Neural progenitor cell (in vitro differentiated cells): ENCODE measurements at regions not wholly inside any gene's neighbourhood (a gene's known extent, or its start where the extent isn't known, plus 50 kb on each side); places are given as distances from the start of the nearest gene placed in this dataset.

Experiments used
- DNase-seq: peaks from one replicate; pipeline ENCODE4 v3.0.0-alpha.2; 2016; ENCODE audit warnings: low spot score
- H2AFZ ChIP-seq: fragments of 200-600 bp; sonication (generic); replicated peaks from 2 replicates; pipeline ENCODE4 v1.6.1; 2016; ENCODE audit warnings: antibody characterized with exemption
- H3F3A ChIP-seq: fragments of 200-600 bp; sonication (generic); 2 replicates; pipeline ENCODE4 v1.6.1; 2016; ENCODE audit warnings: antibody characterized with exemption, low read depth
- H3K27ac ChIP-seq: fragments of 200-600 bp; sonication (generic); 2 replicates; pipeline ENCODE4 v1.5.1; 2016; ENCODE audit warnings: mild to moderate bottlenecking
- H3K27me3 ChIP-seq: fragments of 200-600 bp; sonication (generic); 2 replicates; pipeline ENCODE4 v1.6.1; 2016; ENCODE audit warnings: mild to moderate bottlenecking, moderate library complexity
- H3K36me3 ChIP-seq: fragments of 200-600 bp; sonication (generic); 2 replicates; pipeline ENCODE4 v1.5.1; 2016
- H3K4me1 ChIP-seq: fragments of 200-600 bp; sonication (generic); 2 replicates; pipeline ENCODE4 v1.6.1; 2016; ENCODE audit warnings: mixed run types
- H3K4me2 ChIP-seq: fragments of 200-600 bp; sonication (generic); 2 replicates; pipeline ENCODE4 v1.6.1; 2016
- H3K4me3 ChIP-seq: fragments of 200-600 bp; sonication (generic); 2 replicates; pipeline ENCODE4 v1.5.1; 2016
- H3K79me2 ChIP-seq: fragments of 200-600 bp; sonication (generic); 2 replicates; pipeline ENCODE4 v1.6.1; 2016; ENCODE audit warnings: low read depth
- H3K9ac ChIP-seq: fragments of 200-600 bp; sonication (generic); 2 replicates; pipeline ENCODE4 v1.6.1; 2016
- H3K9me3 ChIP-seq: fragments of 200-600 bp; sonication (generic); 2 replicates; pipeline ENCODE4 v1.5.1; 2016; ENCODE audit warnings: low read depth
- H4K20me1 ChIP-seq: fragments of 200-600 bp; sonication (generic); 2 replicates; pipeline ENCODE4 v1.6.1; 2016; ENCODE audit warnings: low read depth
- H3K27ac Mint-ChIP-seq: 3 replicates; pipeline ENCODE4 v1.8.0; 2021; ENCODE audit warnings: mixed read lengths
- H3K27me3 Mint-ChIP-seq: 2 replicates; pipeline ENCODE4 v1.8.0; 2022; ENCODE audit warnings: low read depth, mild to moderate bottlenecking, inconsistent platforms, moderate library complexity, mixed read lengths; ENCODE audit not compliant: insufficient read depth
- H3K36me3 Mint-ChIP-seq: 3 replicates; pipeline ENCODE4 v1.8.0; 2021; ENCODE audit warnings: mixed read lengths
- H3K4me1 Mint-ChIP-seq: 3 replicates; pipeline ENCODE4 v1.8.0; 2021; ENCODE audit warnings: mixed read lengths
- H3K4me3 Mint-ChIP-seq: 3 replicates; pipeline ENCODE4 v1.8.0; 2021; ENCODE audit warnings: mild to moderate bottlenecking, moderate library complexity, mixed read lengths
- H3K9me3 Mint-ChIP-seq: 3 replicates; pipeline ENCODE4 v1.8.0; 2020; ENCODE audit warnings: mixed read lengths
- CTCF ChIP-seq: fragments of 200-600 bp; sonication (generic); IDR thresholded peaks from 2 replicates; pipeline ENCODE4 v1.5.1; 2017; ENCODE audit warnings: antibody characterized with exemption, mild to moderate bottlenecking
- EZH2 ChIP-seq: fragments of 200-600 bp; sonication (generic); IDR thresholded peaks from 2 replicates; pipeline ENCODE4 v1.6.1; 2017; ENCODE audit warnings: antibody characterized with exemption, mild to moderate bottlenecking, moderate library complexity
- EZH2phosphoT487 ChIP-seq: fragments of 200-600 bp; sonication (generic); IDR thresholded peaks from 2 replicates; pipeline ENCODE4 v1.6.1; 2017; ENCODE audit warnings: antibody characterized with exemption

GRCh38 chr2:55763721-55764120 lies 70.1 kb upstream of the PNPT1 start:
- no peak overlapping the region for H3K4me3 ChIP-seq
- H3K36me3 ChIP-seq, result no peaks in the 10 kb centered on the region
- H3K27ac ChIP-seq, result no peak overlapping the region
- H3K79me2 ChIP-seq, result no peaks in the 10 kb centered on the region
- H3K27me3 ChIP-seq, result no peaks in the 10 kb centered on the region
- no peak overlapping the region for H3K27ac Mint-ChIP-seq
- H3K9me3 Mint-ChIP-seq, result no peaks in the 10 kb centered on the region
- no peak overlapping the region for H3K4me2 ChIP-seq
- no peak for DNase-seq
- no peaks in the 10 kb centered on the region for H4K20me1 ChIP-seq
- H3K4me1 ChIP-seq, result no peaks in the 10 kb centered on the region
- no peaks in the 10 kb centered on the region for H3K36me3 Mint-ChIP-seq
- H3F3A ChIP-seq, result no peaks in the 10 kb centered on the region
- no peak overlapping the region for H2AFZ ChIP-seq
- H3K9me3 ChIP-seq, result no peaks in the 10 kb centered on the region
- H3K27me3 Mint-ChIP-seq, result peaks cover 6% of the 10 kb centered on the region
- H3K4me1 Mint-ChIP-seq, result no peaks in the 10 kb centered on the region
- H3K4me3 Mint-ChIP-seq, result no peak overlapping the region
- H3K9ac ChIP-seq, result no peak overlapping the region
- TF ChIP-seq EZH2, result no peak
- no peak for TF ChIP-seq CTCF
- TF ChIP-seq EZH2phosphoT487, result no peak

GRCh38 chr2:55761526-55761925 lies 67.9 kb upstream of the PNPT1 start:
- Mint-ChIP-seq H3K9me3 (no peaks in the 10 kb centered on the region), H3K36me3 (no peaks in the 10 kb centered on the region), H3K4me1 (no peaks in the 10 kb centered on the region), H3K27me3 (no peaks in the 10 kb centered on the region), H3K4me3 (no peak overlapping the region), H3K27ac (no peak overlapping the region)
- no peaks in the 10 kb centered on the region for H4K20me1 ChIP-seq
- no peaks in the 10 kb centered on the region for H3K79me2 ChIP-seq
- no peaks in the 10 kb centered on the region for H3K36me3 ChIP-seq
- H3K4me1 ChIP-seq, result no peaks in the 10 kb centered on the region
- no peak overlapping the region for H3K4me3 ChIP-seq
- H3F3A ChIP-seq, result no peaks in the 10 kb centered on the region
- no peak overlapping the region for H3K27ac ChIP-seq
- no peaks in the 10 kb centered on the region for H3K9me3 ChIP-seq
- H3K9ac ChIP-seq, result no peak overlapping the region
- H3K4me2 ChIP-seq, result no peak overlapping the region
- no peak for TF ChIP-seq CTCF
- no peak for TF ChIP-seq EZH2phosphoT487
- no peak for TF ChIP-seq EZH2
- DNase-seq, result no peak
- no peaks in the 10 kb centered on the region for H3K27me3 ChIP-seq
- H2AFZ ChIP-seq, result no peak overlapping the region

GRCh38 chr2:55761024-55761423 lies 67.4 kb upstream of the PNPT1 start:
- Mint-ChIP-seq H3K4me3 (no peak overlapping the region), H3K4me1 (no peaks in the 10 kb centered on the region), H3K9me3 (no peaks in the 10 kb centered on the region), H3K36me3 (no peaks in the 10 kb centered on the region), H3K27me3 (no peaks in the 10 kb centered on the region), H3K27ac (no peak overlapping the region)
- Histone ChIP-seq H3K79me2 (no peaks in the 10 kb centered on the region), H4K20me1 (no peaks in the 10 kb centered on the region), H3K27me3 (no peaks in the 10 kb centered on the region), H3K36me3 (no peaks in the 10 kb centered on the region), H3K4me3 (no peak overlapping the region), H3K4me1 (no peaks in the 10 kb centered on the region), H3K27ac (no peak overlapping the region), H3K9me3 (no peaks in the 10 kb centered on the region), H2AFZ (no peak overlapping the region), H3K4me2 (no peak overlapping the region), H3K9ac (no peak overlapping the region), H3F3A (no peaks in the 10 kb centered on the region)
- TF ChIP-seq EZH2phosphoT487 (no peak), EZH2 (no peak), CTCF (no peak)
- no peak for DNase-seq

- no peak for DNase-seq
- no peaks in the 10 kb centered on the region for H3K36me3 ChIP-seq
- H3F3A ChIP-seq, result no peaks in the 10 kb centered on the region
- H3K9me3 Mint-ChIP-seq, result no peaks in the 10 kb centered on the region
- no peaks in the 10 kb centered on the region for H3K9me3 ChIP-seq
- H3K36me3 Mint-ChIP-seq, result no peaks in the 10 kb centered on the region
- H3K9ac ChIP-seq, result no peak overlapping the region
- no peak overlapping the region for H3K27ac Mint-ChIP-seq
- H3K4me1 Mint-ChIP-seq, result no peaks in the 10 kb centered on the region
- no peak overlapping the region for H3K4me3 ChIP-seq
- no peaks in the 10 kb centered on the region for H3K79me2 ChIP-seq
- no peak overlapping the region for H3K4me2 ChIP-seq
- TF ChIP-seq EZH2phosphoT487 (no peak), EZH2 (no peak)
- no peak overlapping the region for H3K4me3 Mint-ChIP-seq
- no peaks in the 10 kb centered on the region for H4K20me1 ChIP-seq
- no peaks in the 10 kb centered on the region for H3K27me3 ChIP-seq
- no peak overlapping the region for H2AFZ ChIP-seq
- H3K4me1 ChIP-seq, result no peaks in the 10 kb centered on the region
- no peak overlapping the region for H3K27ac ChIP-seq
- H3K27me3 Mint-ChIP-seq, result no peaks in the 10 kb centered on the region
Observed at GRCh38 chr2:55760125-55760524, 66.5 kb upstream of the PNPT1 start.
